Cardiac muscle cell (in vitro differentiated cells and primary cell): ENCODE measurements at regions not wholly inside any gene's neighbourhood (a gene's known extent, or its start where the extent isn't known, plus 50 kb on each side); places are given as distances from the start of the nearest gene placed in this dataset.
"Not testable (repeated sequence)": the region's sequence is repeated elsewhere in the genome, so short reads cannot be mapped to it uniquely, and the experiment has no call there.

Experiments
- DNase-seq, 2 donors: peaks; one replicate each; pipeline versions ENCODE4 v3.0.0 to v3.0.0-alpha.2; 2010 to 2017; ENCODE audit warnings: low read depth in 1 of 2, low spot score in 1 of 2
- H3K27ac ChIP-seq: fragments of 200-600 bp; sonication (generic); 2 replicates; pipeline ENCODE4 v1.5.1; 2016
- H3K27me3 ChIP-seq: fragments of 200-600 bp; sonication (generic); 2 replicates; pipeline ENCODE4 v1.6.0; 2016; ENCODE audit warnings: control low read depth
- H3K36me3 ChIP-seq: fragments of 200-600 bp; sonication (generic); 2 replicates; pipeline ENCODE4 v1.5.1; 2016; ENCODE audit warnings: control low read depth
- H3K4me1 ChIP-seq: fragments of 200-600 bp; sonication (generic); 2 replicates; pipeline ENCODE4 v1.8.1; 2017; ENCODE audit warnings: low read depth, mild to moderate bottlenecking, mixed run types
- H3K4me3 ChIP-seq: fragments of 200-600 bp; sonication (generic); 2 replicates; pipeline ENCODE4 v1.5.1; 2016; ENCODE audit warnings: mild to moderate bottlenecking
- H3K9me3 ChIP-seq: fragments of 200-600 bp; sonication (generic); 2 replicates; pipeline ENCODE4 v1.5.1; 2017; ENCODE audit warnings: low read depth, mild to moderate bottlenecking, control low read depth
- TF ChIP-seq, protein P1 (sequence below): IDR thresholded peaks from 2 replicates; pipeline ENCODE4 v1.5.1; 2012; ENCODE audit warnings: low read depth, mild to moderate bottlenecking, low read length

DNA sequence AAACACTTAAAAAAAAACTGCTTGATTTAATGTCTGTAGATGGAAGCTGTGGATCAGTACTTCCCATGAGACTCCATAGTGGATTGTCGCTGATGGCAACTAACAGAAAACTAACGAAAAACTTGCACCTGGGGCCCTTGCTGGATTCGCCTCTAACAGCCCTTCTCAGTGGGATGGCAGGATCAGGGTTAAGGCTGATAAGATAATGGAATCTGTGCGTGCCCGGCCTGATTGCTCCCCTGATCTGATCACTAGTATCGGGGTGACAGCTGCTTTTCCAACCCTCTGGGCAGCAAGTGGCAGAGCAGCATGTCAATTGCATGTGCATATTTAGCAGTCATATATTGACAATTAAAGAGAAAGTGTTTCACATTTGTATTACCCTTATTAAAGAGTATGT is 185.8 kb upstream of the ELAVL2 start:
- Histone ChIP-seq H3K36me3 (no peaks in the 10 kb centered on the region), H3K4me3 (no peak overlapping the region), H3K4me1 (no peaks in the 10 kb centered on the region), H3K27me3 (no peaks in the 10 kb centered on the region), H3K27ac (no peak overlapping the region), H3K9me3 (no peaks in the 10 kb centered on the region)
- no peak for DNase-seq
- TF ChIP-seq, protein P1, sequence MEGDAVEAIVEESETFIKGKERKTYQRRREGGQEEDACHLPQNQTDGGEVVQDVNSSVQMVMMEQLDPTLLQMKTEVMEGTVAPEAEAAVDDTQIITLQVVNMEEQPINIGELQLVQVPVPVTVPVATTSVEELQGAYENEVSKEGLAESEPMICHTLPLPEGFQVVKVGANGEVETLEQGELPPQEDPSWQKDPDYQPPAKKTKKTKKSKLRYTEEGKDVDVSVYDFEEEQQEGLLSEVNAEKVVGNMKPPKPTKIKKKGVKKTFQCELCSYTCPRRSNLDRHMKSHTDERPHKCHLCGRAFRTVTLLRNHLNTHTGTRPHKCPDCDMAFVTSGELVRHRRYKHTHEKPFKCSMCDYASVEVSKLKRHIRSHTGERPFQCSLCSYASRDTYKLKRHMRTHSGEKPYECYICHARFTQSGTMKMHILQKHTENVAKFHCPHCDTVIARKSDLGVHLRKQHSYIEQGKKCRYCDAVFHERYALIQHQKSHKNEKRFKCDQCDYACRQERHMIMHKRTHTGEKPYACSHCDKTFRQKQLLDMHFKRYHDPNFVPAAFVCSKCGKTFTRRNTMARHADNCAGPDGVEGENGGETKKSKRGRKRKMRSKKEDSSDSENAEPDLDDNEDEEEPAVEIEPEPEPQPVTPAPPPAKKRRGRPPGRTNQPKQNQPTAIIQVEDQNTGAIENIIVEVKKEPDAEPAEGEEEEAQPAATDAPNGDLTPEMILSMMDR: no peak

DNA sequence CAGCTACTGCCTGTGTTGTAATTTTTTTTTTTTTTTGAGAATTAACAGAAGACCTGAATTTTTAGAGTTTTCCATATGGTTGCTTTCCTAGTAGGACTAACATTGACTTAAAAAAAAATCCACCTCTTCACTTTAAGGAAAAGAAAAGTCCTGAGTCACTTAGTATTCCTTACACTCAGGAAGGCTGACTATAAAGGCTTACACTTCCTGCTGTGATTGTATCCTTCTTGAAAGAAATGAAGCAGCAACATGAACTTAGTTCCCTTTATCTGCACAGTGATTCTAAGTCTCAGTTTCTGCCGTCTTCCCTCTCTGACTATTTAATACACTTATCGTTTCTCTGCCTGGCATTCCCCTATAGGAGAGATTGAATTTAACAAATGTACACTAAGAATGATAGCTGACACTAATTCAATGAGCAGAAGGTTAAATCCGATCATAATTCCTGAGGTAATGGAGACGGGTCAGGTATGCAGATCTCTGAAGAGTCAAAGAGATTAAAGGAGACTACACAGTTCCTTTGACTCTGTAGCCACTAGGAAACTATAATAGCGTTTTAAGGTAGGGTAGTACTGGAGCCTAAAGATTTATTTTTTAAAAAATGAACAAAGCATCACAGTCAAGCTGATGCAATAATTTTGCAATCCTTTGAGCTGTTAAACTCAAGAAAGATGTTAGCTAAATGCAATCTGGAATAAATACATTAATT is 185.1 kb upstream of the ELAVL2 start:
- Histone ChIP-seq H3K4me1 (no peaks in the 10 kb centered on the region), H3K4me3 (no peak overlapping the region), H3K9me3 (no peaks in the 10 kb centered on the region), H3K27ac (no peak overlapping the region), H3K27me3 (no peaks in the 10 kb centered on the region), H3K36me3 (no peaks in the 10 kb centered on the region)
- no peak for DNase-seq
- TF ChIP-seq, protein P1: no peak

DNA sequence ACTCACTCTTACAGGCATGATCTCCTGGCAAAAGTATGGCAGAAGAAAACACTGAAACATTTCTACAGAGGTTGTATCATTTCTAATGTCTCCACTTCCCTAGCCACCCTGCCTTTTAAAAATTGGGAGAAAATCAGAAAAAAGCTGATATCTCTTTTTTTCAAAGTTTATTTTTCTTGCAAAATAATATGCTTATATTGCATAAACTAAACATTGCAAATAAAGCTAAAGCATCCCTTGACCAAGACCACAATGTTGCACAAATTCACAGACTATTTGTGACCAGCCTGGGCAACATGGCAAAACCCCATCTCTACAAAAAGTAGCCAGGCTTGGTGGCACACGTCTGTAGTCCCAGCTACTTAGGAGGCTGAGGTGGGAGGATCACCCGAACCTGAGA is 183.3 kb upstream of the ELAVL2 start:
- H3K9me3 ChIP-seq: no peaks in the 10 kb centered on the region
- TF ChIP-seq, protein P1: no peak
- H3K4me3 ChIP-seq: no peak overlapping the region
- H3K27me3 ChIP-seq: no peaks in the 10 kb centered on the region
- H3K36me3 ChIP-seq: no peaks in the 10 kb centered on the region
- DNase-seq: no peak
- no peak overlapping the region for H3K27ac ChIP-seq
- no peaks in the 10 kb centered on the region for H3K4me1 ChIP-seq

DNA sequence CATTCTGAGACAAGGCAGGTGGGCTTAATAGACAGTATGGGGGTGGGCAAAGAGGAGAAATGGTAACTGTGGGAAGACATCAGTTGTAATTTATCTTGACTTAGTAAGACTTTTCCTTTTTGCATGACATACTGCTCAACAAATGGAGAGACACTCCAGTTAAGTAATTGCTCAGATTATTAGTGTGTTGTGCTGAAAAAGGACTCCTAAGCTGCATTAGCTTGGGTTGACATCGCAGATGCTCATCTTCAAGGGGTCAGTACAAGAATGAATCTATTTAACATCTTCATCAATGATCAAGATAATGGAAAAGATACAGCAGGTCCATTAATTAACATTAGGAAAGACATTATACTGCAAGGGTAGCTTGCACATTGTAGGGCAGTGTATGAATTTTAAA is 181.1 kb upstream of the ELAVL2 start:
- Histone ChIP-seq H3K27me3 (no peaks in the 10 kb centered on the region), H3K36me3 (no peaks in the 10 kb centered on the region), H3K9me3 (no peaks in the 10 kb centered on the region), H3K4me3 (no peak overlapping the region), H3K27ac (no peak overlapping the region), H3K4me1 (no peaks in the 10 kb centered on the region)
- DNase-seq: no peak
- TF ChIP-seq, protein P1: no peak

DNA sequence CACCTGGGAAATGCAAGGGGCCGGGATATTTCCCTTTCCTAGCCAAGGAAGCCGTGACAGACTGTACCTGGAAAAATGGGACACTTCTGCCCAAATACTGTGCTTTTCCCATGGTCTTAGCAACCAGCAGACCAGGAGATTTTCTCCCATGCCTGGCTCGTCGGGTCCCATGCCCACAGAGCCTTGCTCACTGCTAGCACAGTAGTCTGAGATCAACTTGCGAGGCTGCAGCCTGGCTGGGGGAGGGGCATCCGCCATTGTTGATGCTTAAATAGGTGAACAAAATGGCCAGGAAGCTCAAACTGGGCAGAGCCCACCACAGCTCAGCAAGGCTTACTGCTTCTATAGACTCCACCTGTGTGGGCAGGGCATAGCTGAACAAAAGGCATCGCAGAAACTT is 165.8 kb upstream of the ELAVL2 start:
- not testable (repeated sequence) for H3K4me3 ChIP-seq, H3K27me3 ChIP-seq, H3K9me3 ChIP-seq, DNase-seq, H3K36me3 ChIP-seq, H3K4me1 ChIP-seq, H3K27ac ChIP-seq

DNA sequence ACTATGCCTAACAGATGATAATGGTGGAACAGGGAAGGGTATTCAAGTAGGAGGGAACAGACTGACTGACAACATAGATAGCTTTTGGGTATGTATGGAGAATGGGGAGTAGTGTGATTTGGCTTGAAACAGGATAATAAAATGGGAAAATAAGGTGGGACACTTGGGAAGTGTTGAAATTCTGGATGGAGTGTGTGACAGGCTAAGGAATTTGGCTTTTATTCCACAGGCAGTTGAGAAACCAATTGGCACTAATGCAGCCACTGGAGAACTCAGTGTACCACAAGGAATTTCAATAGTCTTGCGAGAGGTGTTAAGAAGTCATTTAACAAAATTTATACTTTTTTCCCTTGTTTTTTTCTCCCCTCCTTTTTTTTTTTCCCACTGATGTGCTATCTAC is 153.5 kb upstream of the ELAVL2 start:
- Histone ChIP-seq H3K27ac (no peak overlapping the region), H3K4me1 (no peaks in the 10 kb centered on the region), H3K9me3 (no peaks in the 10 kb centered on the region), H3K36me3 (no peaks in the 10 kb centered on the region), H3K4me3 (no peak overlapping the region), H3K27me3 (no peaks in the 10 kb centered on the region)
- DNase-seq: no peak
- TF ChIP-seq, protein P1: no peak
